AG09309 (cell line): ENCODE measurements at regions not wholly inside any gene's neighbourhood (a gene's known extent, or its start where the extent isn't known, plus 50 kb on each side); places are given as distances from the start of the nearest gene placed in this dataset.

Experiments
- DNase-seq: peaks from one replicate; pipeline ENCODE4 v3.0.0-alpha.2; 2010; ENCODE audit warnings: low read depth
- H3K4me3 ChIP-seq: 2 replicates; pipeline ENCODE4 v1.5.1; 2011; ENCODE audit warnings: mild to moderate bottlenecking, low read depth, low read length, moderate library complexity; ENCODE audit not compliant: control insufficient read depth
- CTCF ChIP-seq: IDR thresholded peaks from 2 replicates; pipeline ENCODE4 v1.5.1; 2011; ENCODE audit warnings: mild to moderate bottlenecking, low read depth, low read length, inconsistent platforms; ENCODE audit not compliant: insufficient read depth, control insufficient read depth; ENCODE audit errors: missing control alignments

GRCh38 chr5:144002876-144003275 is 167.6 kb downstream of the YIPF5 start:
- DNase-seq, result no peak
- TF ChIP-seq CTCF, result no peak
- H3K4me3 ChIP-seq, result no peak overlapping the region

GRCh38 chr5:144003636-144004035 is 166.8 kb downstream of the YIPF5 start:
- DNase-seq, result no peak
- H3K4me3 ChIP-seq, result no peak overlapping the region
- no peak for TF ChIP-seq CTCF

DNA sequence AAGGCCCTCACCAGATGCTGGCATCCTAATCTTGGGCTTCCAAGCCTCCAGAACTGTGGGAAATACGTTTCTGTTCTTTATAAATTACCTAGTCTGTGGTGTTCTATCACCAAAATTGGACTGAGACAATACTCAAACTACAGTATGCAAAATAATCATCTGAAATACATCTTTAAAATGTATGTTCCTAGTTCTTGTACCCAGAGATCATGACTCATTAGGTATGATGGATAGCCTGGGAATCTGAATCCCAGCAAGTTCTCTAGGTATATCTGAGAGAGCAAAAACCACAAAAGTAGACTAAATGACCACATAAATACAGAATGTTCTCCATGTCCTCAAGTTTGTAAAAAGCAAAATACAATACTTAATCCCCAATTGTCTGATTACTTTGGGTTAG is 166.3 kb downstream of the YIPF5 start:
- no peak for TF ChIP-seq CTCF
- no peak for DNase-seq
- no peak overlapping the region for H3K4me3 ChIP-seq

DNA sequence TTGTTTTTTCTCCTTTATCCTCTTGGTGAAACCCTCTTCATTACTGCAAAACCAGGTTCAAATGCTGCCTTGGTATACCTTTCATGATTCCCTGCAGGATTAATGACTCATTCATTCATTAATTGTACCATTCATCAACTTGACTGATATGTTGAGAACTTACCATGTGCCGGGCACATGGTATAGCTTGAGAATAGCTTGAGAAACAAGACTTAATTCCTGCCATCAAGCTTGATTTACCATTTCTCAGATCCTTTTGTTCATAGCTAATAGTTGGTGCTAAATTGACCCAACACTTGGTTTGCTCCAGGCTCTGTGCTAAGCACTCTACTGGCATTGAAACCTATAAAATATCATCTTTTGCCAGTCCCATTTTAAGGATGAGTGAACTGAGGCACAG is 165.7 kb downstream of the YIPF5 start:
- no peak for DNase-seq
- H3K4me3 ChIP-seq, result no peak overlapping the region
- TF ChIP-seq CTCF, result no peak

DNA sequence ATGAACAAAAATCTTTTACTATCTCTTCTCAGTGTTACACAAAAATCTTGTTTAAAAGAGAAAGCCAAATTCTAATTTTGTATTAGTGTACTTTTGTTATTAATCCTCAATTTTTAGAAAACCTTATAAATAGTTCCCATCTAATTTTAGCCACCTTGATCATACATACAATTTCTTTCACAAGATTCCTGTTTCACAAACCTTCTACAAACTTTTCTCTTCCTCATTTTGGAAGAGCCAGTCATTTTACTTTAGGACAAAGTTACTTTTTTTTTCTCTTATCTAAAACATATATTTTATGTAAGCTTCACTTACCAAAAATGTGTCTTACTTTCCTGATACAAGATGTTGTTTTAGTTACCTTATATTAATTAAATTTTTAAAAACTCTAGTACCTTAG is 161.3 kb downstream of the YIPF5 start:
- DNase-seq, result no peak
- no peak overlapping the region for H3K4me3 ChIP-seq
- no peak for TF ChIP-seq CTCF

- no peak overlapping the region for H3K4me3 ChIP-seq
- no peak for TF ChIP-seq CTCF
- DNase-seq, result no peak
These were observed 159.1 kb downstream of the YIPF5 start for GRCh38 chr5:144011388-144011787.

- no peak for DNase-seq
- TF ChIP-seq CTCF, result no peak
- H3K4me3 ChIP-seq, result no peak overlapping the region
These were observed 156.6 kb downstream of the YIPF5 start for GRCh38 chr5:144013816-144014215.
